ENCODE measurements at regions not wholly inside any gene's neighbourhood (a gene's known extent, or its start where the extent isn't known, plus 50 kb on each side); places are given as distances from the start of the nearest gene placed in this dataset.

DNA sequence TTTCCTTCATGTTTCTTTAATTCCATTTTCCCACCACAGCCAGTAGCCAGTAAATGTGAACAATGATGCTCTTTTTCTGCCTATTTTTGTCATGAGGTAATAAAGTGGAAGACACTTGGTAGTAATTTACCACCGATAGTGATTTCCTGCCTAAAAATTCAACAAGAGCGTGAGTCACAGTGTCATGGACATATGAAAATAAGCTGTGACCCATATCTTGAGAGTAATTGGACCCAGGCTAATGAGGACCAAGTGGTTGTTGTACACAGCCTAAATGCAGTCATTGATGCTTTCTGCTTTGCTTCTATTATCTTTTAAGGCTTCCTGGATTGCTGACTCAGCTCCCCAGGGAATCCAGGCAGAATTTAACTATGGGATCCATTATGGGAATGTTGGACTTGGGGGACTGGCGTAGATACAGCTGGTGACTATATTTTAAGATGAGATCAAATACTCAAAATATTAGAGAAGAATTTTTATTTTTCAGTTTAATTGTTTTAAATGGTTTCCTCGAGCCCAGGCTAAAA, 265.9 kb upstream of the FERMT1 start:
- TF ChIP-seq, protein P1, sequence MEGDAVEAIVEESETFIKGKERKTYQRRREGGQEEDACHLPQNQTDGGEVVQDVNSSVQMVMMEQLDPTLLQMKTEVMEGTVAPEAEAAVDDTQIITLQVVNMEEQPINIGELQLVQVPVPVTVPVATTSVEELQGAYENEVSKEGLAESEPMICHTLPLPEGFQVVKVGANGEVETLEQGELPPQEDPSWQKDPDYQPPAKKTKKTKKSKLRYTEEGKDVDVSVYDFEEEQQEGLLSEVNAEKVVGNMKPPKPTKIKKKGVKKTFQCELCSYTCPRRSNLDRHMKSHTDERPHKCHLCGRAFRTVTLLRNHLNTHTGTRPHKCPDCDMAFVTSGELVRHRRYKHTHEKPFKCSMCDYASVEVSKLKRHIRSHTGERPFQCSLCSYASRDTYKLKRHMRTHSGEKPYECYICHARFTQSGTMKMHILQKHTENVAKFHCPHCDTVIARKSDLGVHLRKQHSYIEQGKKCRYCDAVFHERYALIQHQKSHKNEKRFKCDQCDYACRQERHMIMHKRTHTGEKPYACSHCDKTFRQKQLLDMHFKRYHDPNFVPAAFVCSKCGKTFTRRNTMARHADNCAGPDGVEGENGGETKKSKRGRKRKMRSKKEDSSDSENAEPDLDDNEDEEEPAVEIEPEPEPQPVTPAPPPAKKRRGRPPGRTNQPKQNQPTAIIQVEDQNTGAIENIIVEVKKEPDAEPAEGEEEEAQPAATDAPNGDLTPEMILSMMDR (IDR thresholded peaks at IDR 0.05) = no peak
- no peak for ATAC-seq (ENCODE audit: insufficient number of reproducible peaks, low FRiP score, low read depth)
- no peak overlapping the region for H3K27ac ChIP-seq

DNA sequence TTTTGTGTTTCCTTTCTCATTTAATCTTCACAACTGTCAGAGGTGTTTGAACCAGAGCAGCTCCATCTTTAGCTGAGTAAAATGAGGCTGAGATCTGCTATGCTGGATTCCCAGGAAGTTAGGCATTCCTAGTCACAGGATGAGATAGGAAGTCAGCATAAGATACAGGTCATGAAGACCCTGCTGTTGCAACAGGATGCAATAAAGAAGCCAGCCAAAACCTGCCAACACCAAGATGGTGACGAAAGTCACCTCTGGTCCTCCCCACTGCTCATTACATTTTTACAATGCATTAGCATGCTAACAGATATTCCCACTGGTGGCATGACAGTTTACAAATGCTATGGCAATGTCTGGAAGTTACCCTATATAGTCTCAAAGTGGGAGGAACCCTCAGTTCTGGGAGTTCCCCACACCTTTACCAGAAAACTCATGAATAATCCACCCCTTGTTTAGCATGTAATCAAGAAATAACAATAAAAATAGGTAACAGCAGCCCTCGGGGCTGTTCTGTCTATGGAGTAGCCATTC, 262.2 kb upstream of the FERMT1 start:
- TF ChIP-seq, protein P1 (IDR thresholded peaks at IDR 0.05) = no peak
- Histone ChIP-seq H3K4me3 (no peak overlapping the region), H3K4me1 (ENCODE audit: control insufficient read depth in 1 of 2, low read depth in 2 of 2) (no peaks in the 10 kb centered on the region), H3K27ac (no peak overlapping the region), H3K9me3 (no peaks in the 10 kb centered on the region), H3K36me3 (no peaks in the 10 kb centered on the region), H3K27me3 (replicated peaks; ENCODE audit: insufficient read depth) (no peaks in the 10 kb centered on the region)
- ATAC-seq (ENCODE audit: insufficient number of reproducible peaks, low FRiP score, low read depth) (no peak), DNase-seq (ENCODE audit: low spot score) (no peak)

More for the DNA sequence above, 265.9 kb upstream of the FERMT1 start:
- no peaks in the 10 kb centered on the region for H3K27me3 ChIP-seq (replicated peaks; ENCODE audit: insufficient read depth)
- no peaks in the 10 kb centered on the region for H3K36me3 ChIP-seq
- no peaks in the 10 kb centered on the region for H3K9me3 ChIP-seq
- no peaks in the 10 kb centered on the region for H3K4me1 ChIP-seq (ENCODE audit: control insufficient read depth in 1 of 2, low read depth in 2 of 2)
- no peak overlapping the region for H3K4me3 ChIP-seq
- DNase-seq (ENCODE audit: low spot score) = no peak

DNA sequence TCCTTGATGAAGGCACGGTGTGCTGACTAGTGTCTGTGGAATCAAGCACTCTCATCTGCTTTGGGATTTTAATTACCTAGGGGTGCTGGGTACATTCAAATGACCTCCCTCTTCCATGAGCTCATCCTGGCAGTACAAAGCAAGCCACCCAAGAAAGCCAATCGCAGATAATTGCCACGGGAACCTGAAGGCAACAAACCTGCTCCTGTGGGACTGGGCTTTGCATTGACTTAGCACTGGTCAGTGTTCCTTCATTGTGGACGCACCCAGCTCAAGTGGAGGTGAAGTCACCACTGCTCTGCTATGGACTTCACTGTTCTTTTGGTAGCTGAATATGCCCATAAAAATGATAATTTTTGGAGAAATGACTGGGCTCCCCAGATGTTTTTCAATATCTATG, 261.6 kb upstream of the FERMT1 start:
- H3K9me3 ChIP-seq = no peaks in the 10 kb centered on the region
- H3K27me3 ChIP-seq (replicated peaks; ENCODE audit: insufficient read depth) = no peaks in the 10 kb centered on the region
- no peak overlapping the region for H3K4me3 ChIP-seq
- no peak overlapping the region for H3K27ac ChIP-seq
- no peak for DNase-seq (ENCODE audit: low spot score)
- no peaks in the 10 kb centered on the region for H3K4me1 ChIP-seq (ENCODE audit: control insufficient read depth in 1 of 2, low read depth in 2 of 2)
- no peaks in the 10 kb centered on the region for H3K36me3 ChIP-seq
- TF ChIP-seq, protein P1 (IDR thresholded peaks at IDR 0.05) = no peak
- no peak for ATAC-seq (ENCODE audit: insufficient number of reproducible peaks, low FRiP score, low read depth)

GRCh38 chr20:6381887-6382286, 259.1 kb upstream of the FERMT1 start:
- H3K27ac ChIP-seq = no peak overlapping the region
- no peaks in the 10 kb centered on the region for H3K27me3 ChIP-seq (replicated peaks; ENCODE audit: insufficient read depth)
- H3K36me3 ChIP-seq = no peaks in the 10 kb centered on the region
- TF ChIP-seq, protein P1 (IDR thresholded peaks at IDR 0.05) = peak; percentile 27
- no peak overlapping the region for H3K4me3 ChIP-seq
- H3K9me3 ChIP-seq = no peaks in the 10 kb centered on the region
- no peaks in the 10 kb centered on the region for H3K4me1 ChIP-seq (ENCODE audit: control insufficient read depth in 1 of 2, low read depth in 2 of 2)
- DNase-seq (ENCODE audit: low spot score) (no peak), ATAC-seq (ENCODE audit: insufficient number of reproducible peaks, low FRiP score, low read depth) (no peak)

DNA sequence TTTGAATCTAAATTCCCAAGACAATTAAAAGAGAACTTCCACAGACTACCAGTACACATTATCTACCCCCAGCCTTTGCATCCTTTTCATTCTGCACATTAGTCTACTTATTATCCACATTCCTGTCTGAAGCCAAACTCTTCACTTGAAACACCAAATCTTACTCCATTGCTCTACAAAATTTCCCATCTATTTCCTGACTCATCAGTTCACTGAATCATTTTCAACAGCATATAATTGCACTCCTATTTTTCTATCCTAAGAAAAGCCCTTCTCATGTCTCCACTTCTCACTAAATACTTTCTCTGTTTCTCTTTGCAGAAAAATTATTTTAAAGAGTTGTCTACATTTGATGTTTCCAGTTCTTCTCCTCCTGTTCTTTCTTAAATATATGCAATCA, 239.4 kb upstream of the FERMT1 start:
- DNase-seq (ENCODE audit: low spot score) (no peak), ATAC-seq (ENCODE audit: insufficient number of reproducible peaks, low FRiP score, low read depth) (no peak)
- TF ChIP-seq, protein P1 (IDR thresholded peaks at IDR 0.05) = no peak
- Histone ChIP-seq H3K36me3 (no peaks in the 10 kb centered on the region), H3K4me1 (ENCODE audit: control insufficient read depth in 1 of 2, low read depth in 2 of 2) (no peaks in the 10 kb centered on the region), H3K27me3 (replicated peaks; ENCODE audit: insufficient read depth) (no peaks in the 10 kb centered on the region), H3K9me3 (no peaks in the 10 kb centered on the region), H3K4me3 (no peak overlapping the region), H3K27ac (no peak overlapping the region)
